SK-N-MC (cell line): ENCODE measurements at regions not wholly inside any gene's neighbourhood (a gene's known extent, or its start where the extent isn't known, plus 50 kb on each side); places are given as distances from the start of the nearest gene placed in this dataset.

Source experiments
- EZH2 ChIP-seq: fragments of 200-600 bp; sonication (generic); IDR thresholded peaks from one replicate; pipeline ENCODE4 v1.6.1; 2017; ENCODE audit warnings: antibody characterized with exemption
- FOXP2 ChIP-seq: optimal IDR thresholded peaks from 2 replicates; pipeline ENCODE3; 2011; ENCODE audit warnings: mild to moderate bottlenecking, moderate library complexity; ENCODE audit not compliant: insufficient read depth; ENCODE audit errors: extremely low read length, control extremely low read depth
- POLR2AphosphoS5 ChIP-seq: IDR thresholded peaks from 2 replicates; pipeline ENCODE4 v1.6.1; 2012; ENCODE audit warnings: mild to moderate bottlenecking, low read depth, low read length, borderline replicate concordance

- TF ChIP-seq POLR2AphosphoS5 (no peak), EZH2 (no peak), FOXP2 (no peak)
These were observed 126.2 kb upstream of the FNDC3A start for GRCh38 chr13:48849515-48849914.
